Activated CD8-positive, alpha-beta T cell treated with anti-CD3 and anti-CD28 coated beads for 36 hours (primary cell): ENCODE measurements at regions not wholly inside any gene's neighbourhood (a gene's known extent, or its start where the extent isn't known, plus 50 kb on each side); places are given as distances from the start of the nearest gene placed in this dataset.

Source experiments
- ATAC-seq: fragments of 200-7000 bp; cut with Tn5 transposase; one replicate; pipeline ENCODE4 v1.10.0; 2021; ENCODE audit warnings: mild to moderate bottlenecking, moderate library complexity
- CTCF ChIA-PET: fragments of 350-600 bp; sonication (Branson Sonifier 250); formaldehyde crosslinking; loops from one replicate; lab custom pipeline; 2021; ENCODE audit warnings: antibody characterized with exemption; lab: Charles Lee
- POLR2A ChIA-PET: fragments of 350-600 bp; sonication (Branson Sonifier 250); formaldehyde crosslinking; loops from one replicate; lab custom pipeline; 2021; ENCODE audit warnings: antibody characterized with exemption; lab: Charles Lee
- DNase-seq: peaks from one replicate; pipeline ENCODE4 v3.0.0-alpha.2; 2020
- H3K27ac Mint-ChIP-seq: one replicate; pipeline ENCODE4 v1.8.0; 2021; ENCODE audit warnings: mild to moderate bottlenecking, mixed read lengths
- H3K27me3 Mint-ChIP-seq: one replicate; pipeline ENCODE4 v1.8.0; 2021; ENCODE audit warnings: mixed read lengths
- H3K36me3 Mint-ChIP-seq: one replicate; pipeline ENCODE4 v1.8.0; 2021; ENCODE audit warnings: low read depth, mixed read lengths
- H3K4me1 Mint-ChIP-seq: one replicate; pipeline ENCODE4 v1.8.0; 2021; ENCODE audit warnings: low read depth, mixed read lengths
- H3K4me3 Mint-ChIP-seq: one replicate; pipeline ENCODE4 v1.8.0; 2021; ENCODE audit warnings: mild to moderate bottlenecking, moderate library complexity, mixed read lengths
- H3K9me3 Mint-ChIP-seq: one replicate; pipeline ENCODE4 v1.8.0; 2021; ENCODE audit warnings: mixed read lengths
- intact Hi-C: fragments of 100-400 bp; cut with micrococcal nuclease; formaldehyde crosslinking; loops from one replicate; pipeline ENCODE4 v1.10.0; 2022
- TF ChIP-seq, protein P1 (sequence below): fragments of 200-600 bp; IDR thresholded peaks from one replicate; pipeline ENCODE4 v1.8.0; 2022; ENCODE audit warnings: antibody characterized with exemption, mild to moderate bottlenecking

DNA sequence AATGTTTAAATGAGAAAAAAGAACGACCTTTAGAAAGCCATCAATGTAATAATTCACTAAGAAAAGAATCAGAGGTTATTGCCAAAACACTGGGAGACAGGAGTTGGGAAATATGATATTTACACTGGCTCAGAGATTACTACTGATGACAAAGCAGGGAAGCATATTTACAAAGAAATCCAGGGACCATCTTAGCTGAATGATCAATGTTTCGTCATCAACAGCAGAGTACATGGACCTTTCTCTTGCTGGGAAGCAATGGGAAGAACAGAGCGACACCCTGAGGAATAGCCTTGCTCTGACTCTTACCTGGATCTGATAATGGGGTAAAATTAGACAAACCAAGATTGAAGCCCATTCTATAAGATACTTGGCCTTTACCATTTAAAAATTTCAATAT, 1293.5 kb downstream of the XPNPEP1 start:
- TF ChIP-seq, protein P1, sequence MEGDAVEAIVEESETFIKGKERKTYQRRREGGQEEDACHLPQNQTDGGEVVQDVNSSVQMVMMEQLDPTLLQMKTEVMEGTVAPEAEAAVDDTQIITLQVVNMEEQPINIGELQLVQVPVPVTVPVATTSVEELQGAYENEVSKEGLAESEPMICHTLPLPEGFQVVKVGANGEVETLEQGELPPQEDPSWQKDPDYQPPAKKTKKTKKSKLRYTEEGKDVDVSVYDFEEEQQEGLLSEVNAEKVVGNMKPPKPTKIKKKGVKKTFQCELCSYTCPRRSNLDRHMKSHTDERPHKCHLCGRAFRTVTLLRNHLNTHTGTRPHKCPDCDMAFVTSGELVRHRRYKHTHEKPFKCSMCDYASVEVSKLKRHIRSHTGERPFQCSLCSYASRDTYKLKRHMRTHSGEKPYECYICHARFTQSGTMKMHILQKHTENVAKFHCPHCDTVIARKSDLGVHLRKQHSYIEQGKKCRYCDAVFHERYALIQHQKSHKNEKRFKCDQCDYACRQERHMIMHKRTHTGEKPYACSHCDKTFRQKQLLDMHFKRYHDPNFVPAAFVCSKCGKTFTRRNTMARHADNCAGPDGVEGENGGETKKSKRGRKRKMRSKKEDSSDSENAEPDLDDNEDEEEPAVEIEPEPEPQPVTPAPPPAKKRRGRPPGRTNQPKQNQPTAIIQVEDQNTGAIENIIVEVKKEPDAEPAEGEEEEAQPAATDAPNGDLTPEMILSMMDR = no peak
- H3K9me3 Mint-ChIP-seq = no peaks in the 10 kb centered on the region
- no peaks in the 10 kb centered on the region for H3K27me3 Mint-ChIP-seq
- intact Hi-C loops = no loop called here
- ChIA-PET CTCF (no interaction called here), POLR2A (no interaction called here)
- no peaks in the 10 kb centered on the region for H3K4me1 Mint-ChIP-seq
- no peaks in the 10 kb centered on the region for H3K36me3 Mint-ChIP-seq
- no peak for ATAC-seq
- DNase-seq = no peak
- no peak overlapping the region for H3K4me3 Mint-ChIP-seq
- H3K27ac Mint-ChIP-seq = no peak overlapping the region

DNA sequence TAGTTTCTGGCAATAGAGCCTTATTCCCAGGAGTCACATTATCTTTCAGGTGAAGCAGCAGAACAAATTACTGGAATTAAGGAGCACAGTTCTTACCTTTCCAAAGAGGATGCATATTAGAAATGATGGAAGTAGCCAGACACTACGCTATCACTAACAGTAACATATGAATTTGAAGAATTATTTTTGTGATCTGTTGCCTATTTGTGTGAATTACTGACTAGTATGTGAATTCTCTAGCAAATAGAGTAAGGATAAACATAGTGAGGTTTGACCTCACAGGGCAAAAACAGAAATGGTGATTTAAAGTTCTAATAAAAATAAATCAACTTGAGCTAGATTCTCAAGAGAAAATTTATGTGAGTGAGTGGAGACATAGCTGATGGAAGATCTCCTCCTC, 1299.3 kb downstream of the XPNPEP1 start:
- Mint-ChIP-seq H3K9me3 (no peaks in the 10 kb centered on the region), H3K36me3 (no peaks in the 10 kb centered on the region), H3K27me3 (no peaks in the 10 kb centered on the region), H3K4me3 (no peak overlapping the region), H3K27ac (no peak overlapping the region), H3K4me1 (no peaks in the 10 kb centered on the region)
- no peak for ATAC-seq
- intact Hi-C loops = no loop called here
- TF ChIP-seq, protein P1 = no peak
- DNase-seq = no peak
- ChIA-PET POLR2A (no interaction called here), CTCF (no interaction called here)

DNA sequence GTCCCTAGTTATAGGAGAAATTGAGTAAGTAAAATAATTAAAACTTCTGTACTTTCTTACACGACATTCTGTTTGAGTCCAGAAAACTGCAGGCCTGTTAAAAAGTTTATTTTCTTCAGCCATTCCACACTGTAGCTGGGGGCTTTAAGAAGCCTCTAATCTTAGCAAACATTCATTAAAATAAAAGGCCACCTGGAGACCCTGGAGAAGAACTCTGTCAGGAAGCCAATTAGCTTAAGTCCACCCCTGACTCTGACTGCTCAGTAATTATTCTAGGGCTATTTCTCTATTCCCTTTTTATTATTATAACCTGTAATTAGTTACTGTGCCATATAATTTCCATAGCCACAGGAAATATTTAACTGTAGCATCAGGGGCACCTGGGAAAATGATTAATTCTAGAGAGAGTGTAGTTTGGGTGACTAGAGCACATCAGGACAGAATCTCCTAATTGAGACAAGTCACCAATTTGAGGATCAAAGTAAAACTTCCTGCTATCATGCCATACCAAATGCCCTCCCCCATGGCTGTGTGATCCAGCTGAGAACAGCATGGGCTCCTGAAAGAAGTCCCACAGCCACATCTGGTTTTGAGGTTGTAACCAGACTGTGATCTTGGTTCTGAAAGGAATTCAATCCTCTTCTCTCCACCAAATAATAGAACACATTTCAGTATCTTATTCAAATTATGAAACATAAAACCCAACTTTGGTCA, 1302.3 kb downstream of the XPNPEP1 start:
- no peaks in the 10 kb centered on the region for H3K36me3 Mint-ChIP-seq
- ATAC-seq (no peak), DNase-seq (no peak)
- TF ChIP-seq, protein P1 = no peak
- no peak overlapping the region for H3K27ac Mint-ChIP-seq
- H3K27me3 Mint-ChIP-seq = no peaks in the 10 kb centered on the region
- H3K4me1 Mint-ChIP-seq = no peaks in the 10 kb centered on the region
- no peaks in the 10 kb centered on the region for H3K9me3 Mint-ChIP-seq
- no peak overlapping the region for H3K4me3 Mint-ChIP-seq
- intact Hi-C loops = no loop called here
- ChIA-PET CTCF (no interaction called here), POLR2A (no interaction called here)

DNA sequence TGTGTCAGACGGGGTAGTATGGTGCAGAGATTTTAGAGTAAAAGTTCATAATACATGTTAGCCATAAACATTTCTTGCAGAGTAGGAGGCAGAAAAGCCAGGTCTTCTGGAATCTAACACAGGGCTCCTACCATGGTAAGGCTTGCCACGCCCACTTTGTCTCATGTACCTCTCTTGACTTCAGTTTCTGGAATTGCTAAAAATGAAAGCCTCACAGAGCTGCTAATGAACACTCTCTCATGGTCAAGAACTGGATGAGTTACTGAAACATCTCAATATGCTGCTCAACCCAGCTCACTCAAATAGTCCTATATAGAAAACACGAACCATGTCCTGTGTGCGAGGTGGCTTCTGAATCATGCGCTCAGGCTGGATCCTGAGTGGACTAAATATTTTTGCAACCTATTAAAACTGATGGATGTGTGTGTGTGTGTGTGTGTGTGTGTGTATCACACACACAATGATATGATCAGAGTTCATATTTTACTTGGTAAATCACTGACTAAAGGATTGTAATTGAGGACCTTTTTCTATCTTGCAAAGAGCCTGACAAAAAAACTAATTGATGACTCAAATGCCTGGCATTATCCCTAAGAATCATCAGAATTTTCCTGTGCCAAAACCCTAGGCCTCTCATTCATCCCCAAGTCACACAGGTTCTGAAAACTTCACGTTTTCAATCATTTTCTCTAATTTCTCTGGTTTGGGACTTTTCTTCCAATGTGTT, 1306.6 kb downstream of the XPNPEP1 start:
- H3K4me3 Mint-ChIP-seq = no peak overlapping the region
- intact Hi-C loops = no loop called here
- ChIA-PET POLR2A (no interaction called here), CTCF (no interaction called here)
- DNase-seq (no peak), ATAC-seq (no peak)
- H3K36me3 Mint-ChIP-seq = no peaks in the 10 kb centered on the region
- H3K27ac Mint-ChIP-seq = no peak overlapping the region
- H3K27me3 Mint-ChIP-seq = no peaks in the 10 kb centered on the region
- H3K9me3 Mint-ChIP-seq = no peaks in the 10 kb centered on the region
- H3K4me1 Mint-ChIP-seq = no peaks in the 10 kb centered on the region
- TF ChIP-seq, protein P1 = no peak

DNA sequence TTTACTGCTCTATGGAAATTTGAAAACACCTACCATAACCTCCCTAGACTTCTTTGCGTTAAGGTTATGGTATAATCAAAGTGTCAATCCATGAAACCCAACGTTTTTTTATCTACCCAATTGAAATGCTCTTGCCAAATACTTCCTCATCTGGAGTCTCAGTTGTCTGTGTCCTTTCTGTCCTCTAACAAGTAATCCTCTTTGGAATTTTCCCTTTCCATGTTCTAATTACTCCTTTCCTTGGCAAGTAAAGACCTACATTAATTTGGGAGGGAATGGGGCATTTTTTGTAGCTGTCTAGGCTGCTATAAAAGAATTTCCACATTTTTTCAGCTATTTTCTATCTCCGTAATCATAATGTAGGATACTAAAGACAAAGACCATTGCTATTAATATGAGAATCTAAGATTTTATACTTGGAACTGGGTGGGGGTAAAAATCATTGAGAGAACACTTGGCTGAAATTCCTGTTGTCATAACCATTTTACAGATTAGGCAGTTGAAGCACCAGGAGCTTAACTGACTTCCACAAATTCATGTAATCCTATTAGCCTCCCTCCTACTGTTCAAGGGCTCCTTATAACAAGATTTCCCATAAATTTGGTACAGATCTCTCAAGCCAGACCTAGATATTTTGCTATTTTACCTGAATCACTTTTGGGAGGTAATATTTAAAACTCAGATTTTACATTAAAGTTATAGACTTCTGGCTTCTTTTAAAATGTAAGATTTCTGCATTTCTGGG, 1307.6 kb downstream of the XPNPEP1 start:
- Mint-ChIP-seq H3K27me3 (no peaks in the 10 kb centered on the region), H3K9me3 (no peaks in the 10 kb centered on the region), H3K36me3 (no peaks in the 10 kb centered on the region), H3K4me1 (no peaks in the 10 kb centered on the region), H3K4me3 (no peak overlapping the region), H3K27ac (no peak overlapping the region)
- POLR2A ChIA-PET = no interaction called here
- TF ChIP-seq, protein P1 = no peak
- ATAC-seq (no peak), DNase-seq (no peak)
- intact Hi-C loops = no loop called here
- CTCF ChIA-PET = no interaction called here
